ENCODE measurements at regions not wholly inside any gene's neighbourhood (a gene's known extent, or its start where the extent isn't known, plus 50 kb on each side); places are given as distances from the start of the nearest gene placed in this dataset.
"Not testable (repeated sequence)": the region's sequence is repeated elsewhere in the genome, so short reads cannot be mapped to it uniquely, and the experiment has no call there.

DNA sequence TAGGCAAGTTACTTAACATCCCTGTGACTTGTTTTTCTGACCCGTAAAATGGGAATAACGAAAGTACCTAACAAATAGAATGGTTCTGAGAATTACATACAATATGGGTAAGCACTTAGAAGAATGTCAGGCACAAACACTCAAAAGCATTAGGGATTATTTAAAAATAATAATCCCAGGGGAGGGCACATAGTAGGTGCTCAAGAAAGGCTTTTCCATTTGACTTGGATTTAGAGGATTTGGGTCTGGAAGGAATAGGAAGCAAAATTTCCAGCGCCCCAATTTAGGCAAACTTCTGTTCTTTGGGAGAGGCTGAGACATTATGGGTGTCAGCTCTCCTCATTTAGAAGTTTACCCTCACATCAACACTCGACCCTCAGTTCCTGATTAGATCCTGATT is 115.5 kb downstream of the SYF2 start (continued):
- TF ChIP-seq BACH2 (CRISPR knock-in tag; IDR thresholded peaks at IDR 0.05; ENCODE audit: borderline replicate concordance) (no peak), ZNF565 (CRISPR knock-in tag; conservative IDR thresholded peaks at IDR 0.05; ENCODE audit: low read depth) (no peak), ESRRG (CRISPR knock-in tag; IDR thresholded peaks at IDR 0.05) (no peak), ZFP3 (CRISPR knock-in tag; IDR thresholded peaks at IDR 0.05) (no peak)

DNA sequence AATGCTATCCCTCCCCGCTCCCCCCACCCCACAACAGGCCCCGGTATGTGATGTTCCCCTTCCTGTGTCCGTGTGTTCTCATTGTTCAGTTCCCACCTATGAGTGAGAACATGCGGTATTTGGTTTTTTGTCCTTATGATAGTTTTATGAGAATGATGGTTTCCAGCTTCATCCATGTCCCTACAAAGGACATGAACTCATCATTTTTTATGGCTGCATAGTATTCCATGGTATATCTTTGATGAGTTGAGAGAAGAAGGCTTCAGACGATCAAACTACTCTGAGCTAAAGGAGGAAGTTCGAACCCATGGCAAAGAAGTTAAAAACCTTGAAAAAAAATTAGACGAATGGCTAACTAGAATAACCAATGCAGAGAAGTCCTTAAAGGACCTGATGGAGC is 116.2 kb downstream of the SYF2 start:
- ATAC-seq: not testable (repeated sequence)

DNA sequence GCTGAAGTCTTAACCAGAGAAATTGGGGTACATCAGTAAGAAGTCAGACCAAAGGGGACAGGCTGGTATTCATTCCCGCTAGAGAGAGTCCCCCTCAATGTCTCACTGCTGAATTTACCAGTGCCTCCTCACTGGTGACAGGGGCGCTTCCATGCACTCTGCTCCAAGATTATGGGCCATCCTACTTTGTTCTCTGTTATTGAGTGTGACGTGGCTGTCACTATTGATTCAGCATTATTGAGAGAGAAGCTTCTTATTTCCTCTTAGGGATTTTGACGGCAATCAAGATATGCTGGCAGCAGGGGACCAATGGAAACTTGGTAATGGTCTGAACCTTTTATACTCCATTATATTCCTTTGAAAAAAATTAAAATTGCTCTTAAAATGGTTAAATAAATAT is 118.6 kb downstream of the SYF2 start:
- ATAC-seq: no peak
- TF ChIP-seq CSDC2 (CRISPR knock-in tag; IDR thresholded peaks at IDR 0.05) (no peak), OSR1 (CRISPR knock-in tag; IDR thresholded peaks at IDR 0.05) (no peak), POU6F1 (CRISPR knock-in tag; IDR thresholded peaks at IDR 0.05; ENCODE audit: borderline replicate concordance, low read depth) (no peak), TSHZ2 (CRISPR knock-in tag; IDR thresholded peaks at IDR 0.05) (no peak), ARNTL (CRISPR knock-in tag; IDR thresholded peaks at IDR 0.05; ENCODE audit: borderline replicate concordance, low read depth) (no peak), SNAI2 (CRISPR knock-in tag; IDR thresholded peaks at IDR 0.05) (no peak), PPARA (CRISPR knock-in tag; IDR thresholded peaks at IDR 0.05; ENCODE audit: borderline replicate concordance) (no peak), TOX (CRISPR knock-in tag; IDR thresholded peaks at IDR 0.05; ENCODE audit: borderline replicate concordance) (no peak), CSRNP3 (CRISPR knock-in tag; IDR thresholded peaks at IDR 0.05) (no peak), ZFP30 (CRISPR knock-in tag; IDR thresholded peaks at IDR 0.05) (no peak)
- TF ChIP-seq, protein P1, sequence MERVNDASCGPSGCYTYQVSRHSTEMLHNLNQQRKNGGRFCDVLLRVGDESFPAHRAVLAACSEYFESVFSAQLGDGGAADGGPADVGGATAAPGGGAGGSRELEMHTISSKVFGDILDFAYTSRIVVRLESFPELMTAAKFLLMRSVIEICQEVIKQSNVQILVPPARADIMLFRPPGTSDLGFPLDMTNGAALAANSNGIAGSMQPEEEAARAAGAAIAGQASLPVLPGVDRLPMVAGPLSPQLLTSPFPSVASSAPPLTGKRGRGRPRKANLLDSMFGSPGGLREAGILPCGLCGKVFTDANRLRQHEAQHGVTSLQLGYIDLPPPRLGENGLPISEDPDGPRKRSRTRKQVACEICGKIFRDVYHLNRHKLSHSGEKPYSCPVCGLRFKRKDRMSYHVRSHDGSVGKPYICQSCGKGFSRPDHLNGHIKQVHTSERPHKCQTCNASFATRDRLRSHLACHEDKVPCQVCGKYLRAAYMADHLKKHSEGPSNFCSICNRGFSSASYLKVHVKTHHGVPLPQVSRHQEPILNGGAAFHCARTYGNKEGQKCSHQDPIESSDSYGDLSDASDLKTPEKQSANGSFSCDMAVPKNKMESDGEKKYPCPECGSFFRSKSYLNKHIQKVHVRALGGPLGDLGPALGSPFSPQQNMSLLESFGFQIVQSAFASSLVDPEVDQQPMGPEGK (CRISPR knock-in tag; IDR thresholded peaks at IDR 0.05; ENCODE audit: borderline replicate concordance): no peak

DNA sequence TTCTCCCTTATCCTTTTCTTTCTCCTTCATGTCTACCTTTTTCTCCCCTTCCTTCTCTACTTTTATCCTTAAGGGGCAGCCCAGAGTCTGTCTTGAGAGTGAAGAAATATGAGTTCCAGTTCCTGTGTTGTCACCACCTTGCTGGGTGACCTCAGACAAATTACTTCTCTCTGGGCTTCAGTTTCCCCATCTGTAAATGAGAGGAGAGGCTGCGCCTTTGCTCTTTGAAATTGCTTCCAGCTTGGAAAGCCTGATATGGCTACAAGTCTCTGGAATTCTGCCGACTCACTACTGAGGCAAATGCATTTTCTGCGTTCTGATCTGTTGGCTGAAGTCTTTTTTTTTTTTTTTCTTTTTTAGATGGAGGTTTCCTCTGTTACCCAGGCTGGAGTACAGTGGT is 119.2 kb downstream of the SYF2 start:
- ATAC-seq: no peak
- TF ChIP-seq SNAI2 (CRISPR knock-in tag; IDR thresholded peaks at IDR 0.05) (no peak), TSHZ2 (CRISPR knock-in tag; IDR thresholded peaks at IDR 0.05) (no peak), TCF4 (CRISPR knock-in tag; IDR thresholded peaks at IDR 0.05; ENCODE audit: borderline replicate concordance) (no peak), OSR1 (CRISPR knock-in tag; IDR thresholded peaks at IDR 0.05) (no peak), ARNTL (CRISPR knock-in tag; IDR thresholded peaks at IDR 0.05; ENCODE audit: borderline replicate concordance, low read depth) (no peak), BACH2 (CRISPR knock-in tag; IDR thresholded peaks at IDR 0.05; ENCODE audit: borderline replicate concordance) (no peak), POU6F1 (CRISPR knock-in tag; IDR thresholded peaks at IDR 0.05; ENCODE audit: borderline replicate concordance, low read depth) (no peak), TOX (CRISPR knock-in tag; IDR thresholded peaks at IDR 0.05; ENCODE audit: borderline replicate concordance) (no peak)
- TF ChIP-seq, protein P1 (CRISPR knock-in tag; IDR thresholded peaks at IDR 0.05; ENCODE audit: borderline replicate concordance): no peak
